ENCODE measurements at regions not wholly inside any gene's neighbourhood (a gene's known extent, or its start where the extent isn't known, plus 50 kb on each side); places are given as distances from the start of the nearest gene placed in this dataset.

- no peak for DNase-seq
These were observed 316.4 kb downstream of the PTEN start for GRCh38 chr10:88179831-88180230.

GRCh38 chr10:88181902-88182600, 318.6 kb downstream of the PTEN start:
- DNase-seq = no peak

GRCh38 chr10:88182601-88182930, 319.1 kb downstream of the PTEN start:
- no peak for DNase-seq

GRCh38 chr10:88184543-88185297, 321.3 kb downstream of the PTEN start:
- no peak for DNase-seq

- no peak for DNase-seq
These were observed 322.4 kb downstream of the PTEN start for GRCh38 chr10:88185830-88186229.

- no peak for DNase-seq
These were observed 322.9 kb downstream of the PTEN start for GRCh38 chr10:88186335-88186734.

- no peak for DNase-seq
These were observed 324.0 kb downstream of the PTEN start for GRCh38 chr10:88187472-88187871.

GRCh38 chr10:88190123-88190522, 326.7 kb downstream of the PTEN start:
- DNase-seq = no peak

- no peak for DNase-seq
These were observed 327.3 kb downstream of the PTEN start for GRCh38 chr10:88190540-88191235.

- DNase-seq = no peak
These were observed 329.6 kb downstream of the PTEN start for GRCh38 chr10:88193018-88193417.

GRCh38 chr10:88194041-88194887, 330.8 kb downstream of the PTEN start:
- DNase-seq = peak; percentile 62

GRCh38 chr10:88194961-88195367, 331.5 kb downstream of the PTEN start:
- no peak for DNase-seq

- DNase-seq = no peak
These were observed 332.4 kb downstream of the PTEN start for GRCh38 chr10:88195841-88196240.

GRCh38 chr10:88196291-88196690, 332.9 kb downstream of the PTEN start:
- DNase-seq = no peak

GRCh38 chr10:88198023-88198422, 334.6 kb downstream of the PTEN start:
- DNase-seq = no peak

- DNase-seq = no peak
These were observed 337.0 kb downstream of the PTEN start for GRCh38 chr10:88200312-88201032.

GRCh38 chr10:88205842-88206446, 342.5 kb downstream of the PTEN start:
- no peak for DNase-seq

- DNase-seq = no peak
These were observed 343.7 kb downstream of the PTEN start for GRCh38 chr10:88207121-88207546.

GRCh38 chr10:88209231-88209630, 345.8 kb downstream of the PTEN start:
- no peak for DNase-seq

GRCh38 chr10:88209837-88210561, 346.6 kb downstream of the PTEN start:
- DNase-seq = no peak

- no peak for DNase-seq
These were observed 347.8 kb downstream of the PTEN start for GRCh38 chr10:88211230-88211629.
